ENCODE measurements at regions not wholly inside any gene's neighbourhood (a gene's known extent, or its start where the extent isn't known, plus 50 kb on each side); places are given as distances from the start of the nearest gene placed in this dataset.

- peak in 1 of 2 donors; percentile 48 for DNase-seq (ENCODE audit: low read depth in 2 of 2)
- TF ChIP-seq, protein P1, sequence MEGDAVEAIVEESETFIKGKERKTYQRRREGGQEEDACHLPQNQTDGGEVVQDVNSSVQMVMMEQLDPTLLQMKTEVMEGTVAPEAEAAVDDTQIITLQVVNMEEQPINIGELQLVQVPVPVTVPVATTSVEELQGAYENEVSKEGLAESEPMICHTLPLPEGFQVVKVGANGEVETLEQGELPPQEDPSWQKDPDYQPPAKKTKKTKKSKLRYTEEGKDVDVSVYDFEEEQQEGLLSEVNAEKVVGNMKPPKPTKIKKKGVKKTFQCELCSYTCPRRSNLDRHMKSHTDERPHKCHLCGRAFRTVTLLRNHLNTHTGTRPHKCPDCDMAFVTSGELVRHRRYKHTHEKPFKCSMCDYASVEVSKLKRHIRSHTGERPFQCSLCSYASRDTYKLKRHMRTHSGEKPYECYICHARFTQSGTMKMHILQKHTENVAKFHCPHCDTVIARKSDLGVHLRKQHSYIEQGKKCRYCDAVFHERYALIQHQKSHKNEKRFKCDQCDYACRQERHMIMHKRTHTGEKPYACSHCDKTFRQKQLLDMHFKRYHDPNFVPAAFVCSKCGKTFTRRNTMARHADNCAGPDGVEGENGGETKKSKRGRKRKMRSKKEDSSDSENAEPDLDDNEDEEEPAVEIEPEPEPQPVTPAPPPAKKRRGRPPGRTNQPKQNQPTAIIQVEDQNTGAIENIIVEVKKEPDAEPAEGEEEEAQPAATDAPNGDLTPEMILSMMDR (IDR thresholded peaks at IDR 0.05; ENCODE audit: low read depth, low read length): no peak
- no peak overlapping the region for H3K4me3 ChIP-seq (replicated peaks in 1 of 2; ENCODE audit: low read depth in 2 of 2, low read length in 2 of 2)
These were observed 308.5 kb upstream of the RASGRP1 start for GRCh38 chr15:38873158-38873557.

DNA sequence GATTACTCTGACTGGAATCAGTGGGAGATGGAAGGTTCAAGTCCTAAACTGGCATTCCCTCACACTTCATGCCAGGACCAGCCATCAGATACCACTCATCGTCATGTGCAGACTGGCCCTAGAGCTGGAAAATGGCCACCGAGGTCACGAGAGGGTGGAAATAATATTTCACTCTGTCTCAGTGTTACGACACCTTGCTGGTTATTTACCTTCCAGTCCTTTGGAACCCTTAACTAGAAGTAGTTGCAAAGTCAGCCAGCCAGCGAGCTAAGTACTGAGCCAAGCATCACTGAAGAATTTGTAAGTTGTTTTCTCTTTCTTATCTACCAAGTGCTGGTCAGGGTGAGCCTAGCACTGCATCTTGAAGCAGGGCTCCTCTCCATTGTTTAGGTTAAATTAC is 309.9 kb upstream of the RASGRP1 start:
- no peak overlapping the region for H3K4me3 ChIP-seq (replicated peaks in 1 of 2; ENCODE audit: low read depth in 2 of 2, low read length in 2 of 2)
- TF ChIP-seq, protein P1 (IDR thresholded peaks at IDR 0.05; ENCODE audit: low read depth, low read length): no peak
- peak in 1 of 2 donors; percentile 31 for DNase-seq (ENCODE audit: low read depth in 2 of 2)

DNA sequence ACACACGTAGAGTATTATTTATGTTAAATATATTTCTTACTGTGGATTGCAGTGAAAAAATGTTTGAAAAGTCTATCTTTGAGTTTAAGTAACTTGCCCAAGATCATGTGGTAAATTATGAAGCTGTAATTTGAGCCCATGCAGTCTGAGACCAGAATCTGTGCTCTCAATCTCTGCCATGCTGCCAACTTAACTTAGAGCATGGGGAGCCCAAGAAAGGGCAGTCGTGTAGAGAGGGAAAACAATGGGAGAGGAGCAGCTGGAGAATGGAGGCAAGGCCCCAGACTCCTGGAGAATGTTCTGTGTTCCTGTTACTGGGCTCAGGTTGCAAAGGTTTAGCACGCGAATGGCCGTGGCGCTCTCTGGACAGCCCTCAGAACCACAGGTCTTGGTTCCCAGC is 311.6 kb upstream of the RASGRP1 start:
- H3K4me3 ChIP-seq (replicated peaks in 1 of 2; ENCODE audit: low read depth in 2 of 2, low read length in 2 of 2): no peak overlapping the region
- peak in 1 of 2 donors; percentile 29 for DNase-seq (ENCODE audit: low read depth in 2 of 2)
- TF ChIP-seq, protein P1 (IDR thresholded peaks at IDR 0.05; ENCODE audit: low read depth, low read length): no peak

- DNase-seq (ENCODE audit: low read depth in 2 of 2): no peak
- H3K4me3 ChIP-seq (replicated peaks in 1 of 2; ENCODE audit: low read depth in 2 of 2, low read length in 2 of 2): no peak overlapping the region
- TF ChIP-seq, protein P1 (IDR thresholded peaks at IDR 0.05; ENCODE audit: low read depth, low read length): no peak
These were observed 312.0 kb upstream of the RASGRP1 start for GRCh38 chr15:38876621-38877020.

- no peak overlapping the region for H3K4me3 ChIP-seq (replicated peaks in 1 of 2; ENCODE audit: low read depth in 2 of 2, low read length in 2 of 2)
- TF ChIP-seq, protein P1 (IDR thresholded peaks at IDR 0.05; ENCODE audit: low read depth, low read length): no peak
- no peak for DNase-seq (ENCODE audit: low read depth in 2 of 2)
These were observed 312.9 kb upstream of the RASGRP1 start for GRCh38 chr15:38877471-38877870.

DNA sequence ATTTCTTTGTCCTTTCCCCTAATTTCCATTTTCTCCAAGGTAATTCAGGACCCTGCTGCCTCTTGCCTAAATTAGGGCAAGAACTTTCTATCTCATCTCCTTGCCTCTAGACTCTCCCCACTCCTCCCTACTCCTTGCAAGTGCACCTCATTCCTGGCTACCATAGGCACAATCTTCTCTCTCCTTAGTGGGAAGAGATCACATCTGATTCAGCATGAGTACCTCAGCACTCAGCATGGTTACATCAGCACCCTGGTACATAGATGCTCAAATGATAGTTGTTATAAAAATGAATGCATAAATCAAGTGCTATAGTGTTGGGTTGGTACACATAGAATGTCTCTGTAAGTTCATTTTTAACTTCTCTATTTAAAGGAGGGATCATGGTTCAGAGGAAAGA is 313.4 kb upstream of the RASGRP1 start:
- no peak overlapping the region for H3K4me3 ChIP-seq (replicated peaks in 1 of 2; ENCODE audit: low read depth in 2 of 2, low read length in 2 of 2)
- DNase-seq (ENCODE audit: low read depth in 2 of 2): peak in 1 of 2 donors; percentile 22
- TF ChIP-seq, protein P1 (IDR thresholded peaks at IDR 0.05; ENCODE audit: low read depth, low read length): no peak

DNA sequence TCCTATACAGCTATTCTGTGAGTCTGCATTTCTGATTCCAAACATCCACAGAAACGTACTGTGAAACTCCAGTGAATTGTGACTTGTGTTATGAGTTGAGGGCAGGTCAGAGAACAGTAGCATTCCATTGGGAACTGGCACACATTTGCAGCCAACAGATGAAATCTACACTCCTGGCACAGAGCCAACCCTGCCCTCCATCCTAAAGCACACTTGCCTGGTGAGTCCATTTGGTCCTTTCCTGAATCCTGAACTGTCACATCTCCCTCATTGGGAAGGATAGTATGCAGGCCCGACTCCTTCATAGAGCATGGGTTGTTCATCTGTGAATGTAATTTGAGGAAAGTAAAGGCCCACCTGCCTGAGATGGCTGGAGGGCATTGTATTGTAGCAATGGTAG is 314.3 kb upstream of the RASGRP1 start:
- TF ChIP-seq, protein P1 (IDR thresholded peaks at IDR 0.05; ENCODE audit: low read depth, low read length): no peak
- H3K4me3 ChIP-seq (replicated peaks in 1 of 2; ENCODE audit: low read depth in 2 of 2, low read length in 2 of 2): no peak overlapping the region
- DNase-seq (ENCODE audit: low read depth in 2 of 2): no peak

All from cardiac fibroblast (primary cell).